HG03103 (cell line): ENCODE measurements at regions not wholly inside any gene's neighbourhood (a gene's known extent, or its start where the extent isn't known, plus 50 kb on each side); places are given as distances from the start of the nearest gene placed in this dataset.
"Not testable (repeated sequence)": the region's sequence is repeated elsewhere in the genome, so short reads cannot be mapped to it uniquely, and the experiment has no call there.

ENCODE experiments used
- ATAC-seq: cut with Tn5 transposase; IDR thresholded peaks from one replicate; pipeline ENCODE4 v1.9.1; 2021; ENCODE audit warnings: low read depth; ENCODE audit not compliant: unreplicated experiment

DNA sequence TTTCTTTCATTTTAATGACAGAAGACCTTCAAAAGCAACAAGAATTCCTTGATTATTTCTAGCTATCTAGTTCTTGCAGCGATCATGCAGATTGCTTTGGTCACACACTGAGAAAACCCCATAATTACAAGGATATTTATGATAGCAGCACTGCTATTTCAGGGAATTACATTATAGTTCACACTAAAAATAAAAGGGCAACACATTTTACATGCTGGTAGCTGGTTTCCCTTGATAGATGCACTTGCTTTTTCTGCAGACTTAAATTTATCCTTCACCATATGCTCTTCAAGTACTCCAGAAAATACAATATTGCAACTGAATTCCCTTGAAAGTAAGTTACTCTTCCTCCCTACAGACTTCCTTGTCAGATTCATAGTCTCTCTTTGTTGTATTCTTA lies 751.1 kb downstream of the CCDC85A start:
- ATAC-seq, result no peak

DNA sequence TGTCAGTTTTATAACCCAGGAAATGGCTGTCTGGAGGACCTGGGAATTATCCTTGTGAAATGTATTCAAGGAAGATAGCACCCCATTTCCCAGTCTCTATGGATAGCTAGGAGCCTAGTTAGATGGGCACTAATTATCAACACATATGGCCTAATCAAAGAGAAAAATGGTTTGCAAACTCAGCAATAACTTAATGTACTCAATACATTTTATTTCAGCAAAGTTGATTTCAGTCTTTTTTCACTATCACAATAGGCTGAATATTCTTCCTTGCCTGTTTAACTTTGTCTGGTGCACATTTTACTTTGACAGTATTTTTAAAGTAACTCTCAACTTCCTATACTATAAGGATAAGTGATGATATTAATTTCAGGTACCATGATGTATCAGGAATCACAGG lies 756.3 kb downstream of the CCDC85A start:
- no peak for ATAC-seq

DNA sequence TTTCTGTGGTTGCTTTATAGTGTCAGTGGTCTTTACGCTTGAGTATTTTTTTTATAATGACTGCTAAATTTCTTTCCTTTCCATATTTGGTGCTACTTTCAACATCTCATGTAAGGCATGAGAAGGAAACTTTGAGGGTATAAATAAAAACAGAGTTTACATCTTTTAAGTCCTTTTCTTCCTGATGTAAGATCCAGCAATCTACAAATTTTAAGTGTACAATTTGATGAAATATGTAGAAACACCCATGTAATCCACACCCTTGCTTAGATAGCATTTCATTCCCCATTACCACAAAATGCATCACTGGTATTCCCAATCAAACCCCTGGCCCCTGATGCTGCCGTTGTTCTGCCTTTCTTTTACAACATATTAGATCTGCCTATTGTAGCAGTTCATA lies 769.1 kb downstream of the CCDC85A start:
- no peak for ATAC-seq

DNA sequence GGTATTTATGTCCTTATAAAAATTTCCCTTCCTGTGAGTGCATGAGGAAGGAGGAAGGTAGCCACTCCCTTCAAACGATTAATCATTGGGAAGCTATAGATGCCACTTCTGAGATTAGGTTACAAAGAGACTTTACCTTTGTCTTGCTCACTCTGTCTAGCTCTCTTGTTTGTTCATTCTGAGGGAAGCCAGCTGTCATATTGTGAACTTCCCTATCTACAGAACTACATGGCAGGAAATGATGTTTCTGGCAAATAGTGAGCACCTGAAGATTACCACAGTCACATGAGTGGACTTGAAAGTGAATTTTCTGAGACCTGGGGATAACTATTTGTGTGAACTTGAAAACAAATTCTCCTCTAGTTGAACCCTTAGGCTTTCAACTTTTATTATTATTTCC lies 776.8 kb downstream of the CCDC85A start:
- no peak for ATAC-seq

DNA sequence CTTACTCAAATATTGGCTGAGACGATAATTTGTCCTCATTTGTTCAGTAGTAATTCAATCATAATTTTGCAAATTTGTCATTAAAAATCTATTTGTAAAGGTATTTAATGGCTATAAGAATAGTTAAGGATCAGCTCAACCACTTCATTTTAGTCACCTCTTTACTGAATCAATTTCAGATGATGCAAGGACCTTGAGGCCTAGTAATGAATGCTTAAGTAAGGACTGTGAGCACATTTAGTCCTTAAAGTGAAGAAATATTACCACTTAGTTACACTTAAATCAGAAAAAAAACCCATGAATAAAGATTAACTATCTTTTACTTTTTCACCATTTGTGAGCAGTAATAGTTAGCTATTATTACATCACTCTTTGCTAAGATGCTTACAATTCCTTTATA lies 778.9 kb downstream of the CCDC85A start:
- no peak for ATAC-seq

DNA sequence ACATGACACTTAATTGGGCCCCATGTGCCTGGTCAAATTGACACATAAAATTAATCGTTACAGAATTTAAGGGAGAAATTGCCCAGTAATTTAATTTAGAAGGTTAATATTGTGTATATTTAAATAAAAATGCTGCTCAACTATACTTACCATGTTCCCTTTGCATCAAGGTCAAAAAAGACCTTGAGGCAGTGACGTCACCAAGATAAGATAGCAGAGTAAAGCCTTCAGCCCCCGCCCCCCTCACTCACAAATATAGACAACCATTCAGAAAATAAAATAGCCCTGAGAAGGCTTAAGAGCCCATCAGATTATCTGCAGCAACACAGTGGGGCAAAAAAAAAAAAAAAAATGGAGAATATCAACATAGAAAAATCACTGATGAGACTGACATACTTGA lies 785.7 kb downstream of the CCDC85A start:
- ATAC-seq, result no peak

DNA sequence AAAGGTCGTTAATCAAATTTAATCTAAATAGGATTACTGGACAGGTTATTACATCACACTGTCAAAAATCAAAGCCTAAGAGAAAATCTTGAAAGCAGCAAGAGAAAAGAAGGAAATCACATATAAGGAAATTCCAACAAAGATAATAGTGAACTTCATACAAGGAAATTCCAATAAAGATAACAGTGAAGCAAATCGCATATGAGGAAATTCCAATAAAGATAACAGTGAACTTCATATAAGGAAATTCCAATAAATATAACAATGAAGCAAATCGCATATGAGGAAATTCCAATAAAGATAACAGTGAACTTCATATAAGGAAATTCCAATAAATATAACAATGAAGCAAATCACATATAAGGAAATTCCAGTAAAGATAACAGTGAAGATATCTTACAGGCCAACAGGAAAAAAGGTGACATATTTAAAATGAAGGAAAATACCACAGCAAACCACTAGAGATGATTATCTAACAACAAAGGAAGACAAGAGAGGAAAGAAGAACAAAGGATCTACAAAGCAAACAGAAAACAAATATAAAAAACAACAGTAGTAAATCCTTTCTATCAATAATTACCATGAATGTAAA lies 787.7 kb downstream of the CCDC85A start:
- ATAC-seq, result no peak

DNA sequence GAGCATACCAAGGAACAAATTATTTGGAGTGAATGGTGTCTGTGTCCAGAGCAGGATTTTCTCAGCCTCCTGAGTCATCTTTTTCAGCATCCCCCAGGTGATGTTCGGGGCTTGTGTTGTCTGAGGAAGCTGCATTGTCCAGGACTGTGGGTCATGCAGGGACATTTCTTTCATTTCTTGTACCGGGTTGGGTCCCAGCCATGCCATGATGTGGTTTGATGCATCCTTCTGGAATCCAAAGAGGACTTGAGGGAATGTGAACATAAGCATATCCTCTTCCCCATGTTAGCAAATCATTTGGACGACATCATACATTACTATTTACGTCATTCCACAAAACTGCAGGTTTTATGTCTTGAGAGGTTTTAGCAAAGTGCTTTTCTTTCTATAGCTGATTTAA lies 797.8 kb downstream of the CCDC85A start:
- no peak for ATAC-seq

DNA sequence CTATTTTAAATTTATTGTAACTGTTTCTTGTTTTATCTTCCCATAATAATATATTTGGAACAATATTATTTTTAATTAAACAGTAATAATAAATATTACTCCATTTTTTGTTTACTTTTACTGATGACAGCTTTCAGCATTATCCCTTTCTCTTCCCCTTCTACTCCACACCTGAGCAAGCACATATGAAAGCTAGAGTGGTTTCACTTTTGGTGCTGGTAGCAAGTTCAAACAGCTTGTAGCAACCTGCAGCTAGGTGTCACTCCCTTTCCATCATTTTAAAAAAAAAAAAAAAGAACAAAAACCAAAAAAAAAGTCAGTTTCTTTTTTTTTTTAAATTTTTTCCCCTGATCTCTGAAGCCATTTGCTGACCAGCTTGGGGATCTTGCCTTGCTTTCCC lies 801.8 kb downstream of the CCDC85A start:
- ATAC-seq, result no peak

DNA sequence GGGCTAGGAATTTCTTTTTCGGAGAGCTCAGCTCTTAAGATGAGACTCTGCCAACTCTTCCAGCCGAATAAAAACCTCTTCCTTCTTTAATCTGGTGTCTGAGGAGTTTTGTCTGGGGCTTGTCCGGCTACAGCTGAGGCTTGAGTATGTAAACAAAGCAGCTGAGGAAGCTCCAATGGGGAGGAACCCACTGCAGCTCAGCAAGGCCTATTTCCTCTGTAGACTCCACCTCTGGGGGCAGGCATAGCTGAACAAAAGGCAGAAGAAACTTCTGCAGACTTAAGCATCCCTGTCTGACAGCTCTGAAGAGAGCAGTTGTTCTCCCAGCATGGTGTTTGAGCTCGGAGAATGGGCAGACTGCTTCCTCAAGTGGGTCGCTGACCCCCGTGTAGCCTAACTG lies 838.7 kb downstream of the CCDC85A start:
- ATAC-seq, result no peak

DNA sequence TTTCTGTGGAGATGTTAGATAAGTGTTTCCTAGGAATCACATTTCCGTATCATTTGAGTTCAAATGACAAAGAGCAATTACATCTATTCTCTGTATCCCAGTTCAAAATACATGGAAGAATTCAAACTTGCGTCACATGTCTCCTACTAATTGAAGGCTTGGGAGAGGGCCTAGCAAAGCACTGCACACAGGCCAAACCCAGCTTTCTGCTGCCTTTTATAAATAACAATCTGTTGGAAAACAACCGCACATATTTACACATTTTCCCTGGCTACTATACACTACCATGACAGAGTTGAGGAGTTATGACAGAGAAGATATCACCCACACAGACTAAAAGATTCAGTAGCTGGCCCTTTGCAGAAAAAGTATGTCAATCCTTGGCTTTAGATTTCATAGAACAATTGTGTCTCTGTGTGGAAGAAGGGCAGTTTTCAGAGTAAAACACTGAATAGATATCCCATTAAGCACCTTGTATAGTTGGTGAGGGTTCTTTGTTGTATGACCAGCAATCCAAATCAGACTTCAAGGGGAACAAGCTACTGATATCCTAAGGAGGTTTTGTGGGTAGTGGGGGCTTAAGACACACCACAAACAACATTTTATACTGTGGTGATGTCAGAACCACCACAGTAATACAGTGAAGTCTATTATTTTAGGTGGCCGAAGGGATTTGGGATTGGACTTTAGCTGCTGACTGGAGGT lies 861.3 kb downstream of the CCDC85A start:
- no peak for ATAC-seq

DNA sequence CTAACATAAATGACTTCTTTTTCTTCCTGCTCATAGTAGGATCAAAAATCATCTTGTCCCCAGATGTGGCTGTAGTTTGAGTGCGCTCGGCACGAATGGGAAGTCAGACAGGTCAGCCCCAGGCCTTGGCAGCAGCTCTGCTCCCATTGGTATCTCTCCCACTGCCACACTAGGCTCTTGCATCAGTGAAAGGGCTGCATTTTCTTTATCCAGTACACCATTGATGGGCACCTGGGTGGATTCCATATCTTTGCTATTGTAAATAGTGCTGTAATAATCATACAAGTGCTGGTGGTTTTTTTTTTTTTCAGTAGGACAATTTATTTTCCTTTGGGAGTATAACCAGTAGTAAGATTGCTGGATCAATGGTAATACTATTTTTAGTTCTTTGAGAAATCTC lies 865.5 kb downstream of the CCDC85A start:
- no peak for ATAC-seq

DNA sequence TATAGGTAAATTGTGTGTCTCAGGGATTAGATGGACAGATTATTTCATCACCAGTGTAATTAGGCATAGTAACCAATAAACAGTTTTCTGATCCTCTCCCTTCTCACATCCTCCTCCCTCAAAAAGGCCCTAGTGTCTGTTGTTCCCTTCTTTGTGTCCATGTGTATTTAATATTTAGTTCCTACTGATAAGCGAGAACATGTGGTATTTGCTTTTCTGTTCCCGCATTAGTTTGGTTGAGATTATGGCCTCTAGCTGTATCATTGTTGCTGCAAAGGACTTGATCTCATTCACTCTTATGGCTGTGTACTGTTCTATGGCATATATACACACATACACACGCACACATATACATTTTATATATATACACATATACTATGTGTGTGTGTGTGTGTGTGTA lies 866.2 kb downstream of the CCDC85A start:
- ATAC-seq, result no peak

DNA sequence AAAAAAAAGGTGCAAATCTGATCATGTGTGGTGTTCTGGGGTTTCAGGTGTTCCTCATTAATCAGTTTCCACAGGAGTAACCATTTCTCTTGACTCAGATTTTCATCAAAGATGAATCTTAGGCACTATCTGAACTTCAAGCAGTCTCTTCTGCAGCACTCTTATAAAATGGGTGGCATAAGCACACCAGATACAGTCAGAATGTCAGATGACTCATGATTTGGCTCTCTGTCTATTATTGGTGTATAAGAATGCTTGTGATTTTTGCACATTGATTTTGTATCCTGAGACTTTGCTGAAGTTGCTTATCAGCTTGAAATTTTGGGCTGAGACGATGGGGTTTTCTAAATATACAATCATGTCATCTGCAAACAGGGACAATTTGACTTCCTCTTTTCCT lies 882.5 kb downstream of the CCDC85A start:
- ATAC-seq, result not testable (repeated sequence)

DNA sequence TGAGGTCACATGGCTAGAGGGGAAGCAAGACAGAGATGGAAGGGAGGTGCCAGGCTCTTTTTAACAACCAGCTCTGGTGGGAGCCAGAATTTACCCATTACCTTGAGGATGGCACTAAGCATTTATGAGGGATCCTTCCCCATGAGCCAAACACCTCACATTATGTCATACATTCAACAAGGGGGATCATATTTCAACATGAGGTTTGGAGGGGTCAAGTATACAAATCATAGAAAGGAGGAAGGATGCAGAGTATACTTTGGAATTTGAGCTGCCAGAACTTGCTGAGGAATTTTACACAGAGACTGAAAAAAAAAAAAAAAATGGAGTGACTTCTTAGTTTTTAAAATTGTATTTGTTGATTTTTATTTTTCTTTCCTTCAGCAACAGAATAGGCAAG lies 891.4 kb downstream of the CCDC85A start:
- ATAC-seq, result no peak

DNA sequence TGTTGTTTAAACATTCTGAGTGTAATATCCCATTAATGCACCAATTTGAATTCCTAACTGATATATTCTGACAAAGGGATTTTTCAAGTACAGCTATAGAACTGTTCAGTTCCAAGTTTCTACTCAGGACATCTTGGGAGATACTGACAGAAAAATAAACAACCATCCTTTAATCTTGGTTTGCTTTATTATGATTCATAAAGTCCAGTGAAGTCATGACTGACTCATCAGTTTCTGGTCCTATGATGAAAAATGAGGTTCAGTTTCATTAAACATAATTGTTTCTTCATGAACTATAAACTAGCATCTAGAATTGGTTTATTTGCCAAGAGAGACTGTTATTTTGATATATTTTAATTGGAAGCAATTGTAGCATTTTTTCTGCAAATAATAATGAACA lies 896.2 kb downstream of the CCDC85A start:
- no peak for ATAC-seq

DNA sequence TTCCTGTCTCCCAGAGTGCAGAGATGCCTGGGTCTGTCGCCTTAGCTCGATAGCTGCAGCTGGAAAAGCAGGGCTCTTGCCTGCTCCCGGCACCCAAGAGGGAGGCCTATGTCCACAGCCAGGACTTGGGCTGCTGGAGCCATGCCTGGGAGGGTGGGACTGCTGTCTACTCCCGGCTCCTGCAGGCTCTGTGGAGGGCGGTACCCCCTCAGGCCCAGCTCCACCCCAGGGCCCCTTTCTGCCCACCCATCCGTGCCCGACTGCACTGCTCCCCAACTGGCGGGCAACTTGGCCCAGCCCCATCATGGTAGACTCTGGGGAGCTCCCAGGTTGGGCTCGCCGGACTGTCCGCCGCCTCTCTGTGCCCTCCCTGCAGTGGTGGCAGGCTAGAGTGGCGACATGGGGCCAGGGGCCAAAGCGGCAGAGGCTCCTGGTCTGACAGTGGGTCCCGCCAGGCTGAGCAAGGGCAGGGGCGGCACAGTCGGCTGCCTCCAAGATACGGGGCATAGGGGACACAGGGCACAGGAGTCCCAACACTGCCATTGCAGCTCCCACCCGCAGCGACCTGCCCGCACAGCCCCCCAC lies 901.0 kb downstream of the CCDC85A start:
- no peak for ATAC-seq

DNA sequence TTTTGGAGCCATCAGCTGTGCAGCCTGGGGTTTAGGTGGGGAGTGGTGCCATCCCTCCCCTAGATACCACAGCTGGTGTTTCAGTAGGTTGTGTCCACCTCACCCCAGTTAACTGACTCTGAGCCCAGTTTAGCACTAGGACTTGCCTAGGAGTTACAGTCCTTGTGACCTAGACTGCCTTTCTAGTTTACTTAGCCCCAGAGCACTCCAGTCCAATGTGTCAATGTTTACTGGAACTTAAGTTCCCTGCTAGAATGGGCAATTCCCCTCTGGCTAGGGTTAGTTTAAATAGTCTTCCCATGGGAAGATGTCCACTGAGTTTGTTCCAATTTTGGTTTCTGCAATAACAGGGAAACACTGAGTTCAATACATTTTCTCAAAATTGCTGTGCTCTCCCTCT lies 909.2 kb downstream of the CCDC85A start:
- ATAC-seq, result no peak

DNA sequence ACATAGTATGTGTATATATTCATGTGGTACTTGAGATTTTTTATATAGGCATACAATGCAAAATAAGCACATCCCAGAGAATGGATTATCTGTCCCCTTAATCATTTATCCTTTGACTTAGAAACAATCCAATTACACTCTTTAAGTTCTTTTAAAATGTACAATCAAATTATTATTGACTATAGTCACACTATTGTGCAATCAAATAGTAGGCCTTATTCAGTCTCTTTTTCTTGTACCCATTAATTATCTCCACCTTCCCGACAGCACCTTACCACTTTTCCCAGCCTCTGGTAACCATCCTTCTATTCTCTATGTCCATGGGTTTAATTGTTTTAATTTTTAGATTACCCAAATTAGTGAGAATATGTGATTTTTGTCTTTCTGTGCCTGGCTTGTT lies 914.1 kb downstream of the CCDC85A start:
- no peak for ATAC-seq

DNA sequence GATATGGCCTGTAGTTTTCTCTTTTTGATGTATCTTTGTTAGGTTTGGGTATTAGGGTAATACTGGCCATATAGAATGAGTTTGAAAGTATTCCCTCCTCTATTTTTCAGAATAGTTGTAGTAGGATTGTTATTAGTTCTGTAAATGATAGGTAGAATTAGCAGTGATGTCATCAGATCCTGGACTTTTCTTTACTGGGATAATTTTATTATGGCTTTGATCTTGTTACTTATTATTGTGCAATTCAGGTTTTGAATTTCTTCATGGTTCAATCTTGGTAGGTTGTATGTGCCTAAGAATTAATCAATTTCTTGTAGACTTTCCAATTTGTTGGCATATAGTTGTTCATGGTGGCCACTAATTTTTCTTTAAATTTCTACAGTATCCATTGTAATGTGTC lies 916.6 kb downstream of the CCDC85A start:
- no peak for ATAC-seq

DNA sequence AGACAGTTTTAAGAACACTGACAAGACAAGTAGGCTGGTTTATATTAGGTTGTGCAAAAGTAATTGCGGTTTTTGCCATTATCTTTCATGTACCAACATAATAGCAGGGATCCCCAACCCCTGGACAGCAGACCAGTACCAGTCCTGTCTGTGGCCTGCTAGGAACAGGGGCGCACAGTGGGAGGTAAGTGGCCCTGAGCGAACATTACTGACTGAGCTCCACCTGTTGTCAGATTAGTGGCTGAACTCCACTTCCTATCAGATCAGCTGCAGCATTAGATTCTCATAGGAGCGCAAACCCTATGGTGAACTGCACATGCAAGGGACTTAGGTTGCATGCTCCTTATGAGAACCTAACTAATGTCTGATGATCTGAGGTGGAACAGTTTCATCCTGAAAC lies 921.9 kb downstream of the CCDC85A start:
- ATAC-seq, result no peak

DNA sequence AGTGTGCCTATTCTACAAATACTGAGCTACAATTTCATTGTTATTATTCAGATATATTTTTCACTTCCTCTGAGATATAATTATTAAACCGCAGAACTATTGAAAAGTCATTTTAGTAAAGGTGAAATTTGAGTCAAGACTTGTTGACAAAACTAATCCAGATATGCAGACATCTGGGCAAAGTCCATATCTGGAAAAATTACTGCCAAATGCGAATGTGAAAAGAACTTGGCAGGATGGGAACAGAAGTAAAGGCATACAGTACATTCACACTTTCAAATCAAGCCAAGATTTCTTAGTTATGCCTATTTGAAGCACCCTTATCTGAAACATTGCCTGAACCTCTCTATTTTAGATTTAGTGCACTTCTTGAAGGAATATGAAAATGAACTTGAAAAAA lies 923.6 kb downstream of the CCDC85A start:
- no peak for ATAC-seq
